Panc1 (cell line): ENCODE measurements at regions not wholly inside any gene's neighbourhood (a gene's known extent, or its start where the extent isn't known, plus 50 kb on each side); places are given as distances from the start of the nearest gene placed in this dataset.

Experiments
- CTCF ChIP-seq: fragments of 450-650 bp; IDR thresholded peaks from 2 replicates; pipeline ENCODE4 v1.5.1; 2017; ENCODE audit warnings: mild to moderate bottlenecking
- POLR2AphosphoS5 ChIP-seq: IDR thresholded peaks from 2 replicates; pipeline ENCODE4 v1.6.1; 2012; ENCODE audit warnings: mild to moderate bottlenecking, low read depth, low read length, moderate library complexity
- REST ChIP-seq, 2 experiments: IDR thresholded peaks; 2 replicates each; pipeline ENCODE4 v1.6.1; 2011 to 2012; ENCODE audit warnings: low read depth in 2 of 2, control low read depth in 1 of 2, low read length in 1 of 2, mild to moderate bottlenecking in 1 of 2, moderate library complexity in 1 of 2; ENCODE audit not compliant: insufficient read depth in 1 of 2
- SIN3A ChIP-seq: IDR thresholded peaks from 2 replicates; pipeline ENCODE4 v1.6.1; 2012; ENCODE audit warnings: low read depth, mild to moderate bottlenecking, low read length, moderate library complexity, borderline replicate concordance; ENCODE audit not compliant: insufficient read depth

- TF ChIP-seq REST (IDR thresholded peaks at IDR 0.05; ENCODE audit: insufficient read depth in 1 of 2, low read depth in 2 of 2, low read length in 1 of 2) (no peak), CTCF (no peak), POLR2AphosphoS5 (no peak), SIN3A (no peak)
Observed at GRCh38 chr4:177109769-177110168, 199.9 kb upstream of the NEIL3 start.
